Adrenal gland (tissue), 9 donors: ENCODE measurements at regions not wholly inside any gene's neighbourhood (a gene's known extent, or its start where the extent isn't known, plus 50 kb on each side); places are given as distances from the start of the nearest gene placed in this dataset.

Experiments
- DNase-seq, 7 donors: peaks; one replicate each; pipeline ENCODE4 v3.0.0-alpha.2; 2019 to 2020
- H3K27ac ChIP-seq, 5 donors: fragments of 200-600 bp; sonication (generic) in 4 of 5; 1 replicate in 3 of 5; 2 replicates in 2 of 5; pipeline versions ENCODE4 v1.5.1 to v1.8.0; 2016 to 2020; ENCODE audit warnings: mild to moderate bottlenecking in 1 of 5
- H3K27me3 ChIP-seq: fragments of 200-600 bp; 2 replicates; pipeline ENCODE4 v1.8.0; 2021
- H3K36me3 ChIP-seq, 2 donors: fragments of 200-600 bp; replicated peaks in 1 of 2; 1 replicate in 1 of 2; 2 replicates in 1 of 2; pipeline versions ENCODE4 v1.5.1 to v1.8.0; 2018 to 2022
- H3K4me1 ChIP-seq, 2 donors: fragments of 200-600 bp; replicated peaks in 1 of 2; 1 replicate in 1 of 2; 2 replicates in 1 of 2; pipeline versions ENCODE4 v1.5.1 to v1.8.0; 2018 to 2021
- H3K4me3 ChIP-seq, 4 donors: fragments of 200-600 bp; sonication (generic) in 3 of 4; one replicate each; pipeline ENCODE4 v1.5.1; 2016 to 2018
- H3K9me3 ChIP-seq, 3 donors: fragments of 200-600 bp; sonication (generic) in 1 of 3; replicated peaks in 1 of 3; 1 replicate in 2 of 3; 2 replicates in 1 of 3; pipeline versions ENCODE4 v1.5.1 to v1.8.0; 2016 to 2021
- POLR2A ChIP-seq, 2 donors: fragments of 450-650 bp; IDR thresholded peaks; one replicate each; pipeline ENCODE4 v1.6.1; 2017; ENCODE audit warnings: antibody characterized with exemption in 2 of 2, mild to moderate bottlenecking in 2 of 2, moderate library complexity in 1 of 2
- WGBS, 4 donors: extraction: QIAGEN DNeasy Blood & Tissue Kit in 2 of 4; methylation state at CpG; one replicate each; pipeline versions ENCODE4 v1.1.5 to v1.1.7; 2013 to 2017; 5-methylcytosine and 5-hydroxymethylcytosine counted together
- intact Hi-C, 2 donors: fragments of 100-400 bp; cut with DNase I; formaldehyde crosslinking; loops; one replicate each; pipeline versions ENCODE4 v1.14.1 to v1.15.0; 2022 to 2023
- TF ChIP-seq, protein P1 (sequence below), 6 experiments: fragments of 450-650 bp in 4 of 6; fragments of 200-600 bp in 2 of 6; sonication (generic) in 1 of 6; IDR thresholded peaks; 1 replicate in 5 of 6; 2 replicates in 1 of 6; pipeline versions ENCODE4 v1.5.1 to v1.8.0; 2016 to 2021; ENCODE audit warnings: antibody characterized with exemption in 6 of 6, mild to moderate bottlenecking in 2 of 6, moderate library complexity in 1 of 6
- donor health status: healthy with polysubstance abuse.
- donor health status: Bipolar disorder and iron deficiency.
- donor health status: DM: yes; HTN: yes; CAD: no.
- donor health status: DM: no; HTN: no; CAD: no.
- donor health status: DM: no; HTN: no; CAD: no.

- H3K4me3 ChIP-seq, result no peak overlapping the region
- H3K9me3 ChIP-seq, result no peaks in the 10 kb centered on the region
- H3K27ac ChIP-seq, result no peak overlapping the region
- H3K27me3 ChIP-seq, result no peaks in the 10 kb centered on the region
- intact Hi-C loops, result no loop called here
- TF ChIP-seq, protein P1, sequence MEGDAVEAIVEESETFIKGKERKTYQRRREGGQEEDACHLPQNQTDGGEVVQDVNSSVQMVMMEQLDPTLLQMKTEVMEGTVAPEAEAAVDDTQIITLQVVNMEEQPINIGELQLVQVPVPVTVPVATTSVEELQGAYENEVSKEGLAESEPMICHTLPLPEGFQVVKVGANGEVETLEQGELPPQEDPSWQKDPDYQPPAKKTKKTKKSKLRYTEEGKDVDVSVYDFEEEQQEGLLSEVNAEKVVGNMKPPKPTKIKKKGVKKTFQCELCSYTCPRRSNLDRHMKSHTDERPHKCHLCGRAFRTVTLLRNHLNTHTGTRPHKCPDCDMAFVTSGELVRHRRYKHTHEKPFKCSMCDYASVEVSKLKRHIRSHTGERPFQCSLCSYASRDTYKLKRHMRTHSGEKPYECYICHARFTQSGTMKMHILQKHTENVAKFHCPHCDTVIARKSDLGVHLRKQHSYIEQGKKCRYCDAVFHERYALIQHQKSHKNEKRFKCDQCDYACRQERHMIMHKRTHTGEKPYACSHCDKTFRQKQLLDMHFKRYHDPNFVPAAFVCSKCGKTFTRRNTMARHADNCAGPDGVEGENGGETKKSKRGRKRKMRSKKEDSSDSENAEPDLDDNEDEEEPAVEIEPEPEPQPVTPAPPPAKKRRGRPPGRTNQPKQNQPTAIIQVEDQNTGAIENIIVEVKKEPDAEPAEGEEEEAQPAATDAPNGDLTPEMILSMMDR (IDR thresholded peaks at IDR 0.05), result no peak
- TF ChIP-seq POLR2A (IDR thresholded peaks at IDR 0.05), result no peak
- no peaks in the 10 kb centered on the region for H3K4me1 ChIP-seq
- H3K36me3 ChIP-seq, result no peaks in the 10 kb centered on the region
- WGBS, 4 donors, result 83 to 96% (median 86%) methylated on average over 6 of the region's 6 CpGs
- peak in 2 of 7 donors; percentile 12 to 29 for DNase-seq
Observed at GRCh38 chr2:128405981-128406613, 87.4 kb upstream of the HS6ST1 start.

DNA sequence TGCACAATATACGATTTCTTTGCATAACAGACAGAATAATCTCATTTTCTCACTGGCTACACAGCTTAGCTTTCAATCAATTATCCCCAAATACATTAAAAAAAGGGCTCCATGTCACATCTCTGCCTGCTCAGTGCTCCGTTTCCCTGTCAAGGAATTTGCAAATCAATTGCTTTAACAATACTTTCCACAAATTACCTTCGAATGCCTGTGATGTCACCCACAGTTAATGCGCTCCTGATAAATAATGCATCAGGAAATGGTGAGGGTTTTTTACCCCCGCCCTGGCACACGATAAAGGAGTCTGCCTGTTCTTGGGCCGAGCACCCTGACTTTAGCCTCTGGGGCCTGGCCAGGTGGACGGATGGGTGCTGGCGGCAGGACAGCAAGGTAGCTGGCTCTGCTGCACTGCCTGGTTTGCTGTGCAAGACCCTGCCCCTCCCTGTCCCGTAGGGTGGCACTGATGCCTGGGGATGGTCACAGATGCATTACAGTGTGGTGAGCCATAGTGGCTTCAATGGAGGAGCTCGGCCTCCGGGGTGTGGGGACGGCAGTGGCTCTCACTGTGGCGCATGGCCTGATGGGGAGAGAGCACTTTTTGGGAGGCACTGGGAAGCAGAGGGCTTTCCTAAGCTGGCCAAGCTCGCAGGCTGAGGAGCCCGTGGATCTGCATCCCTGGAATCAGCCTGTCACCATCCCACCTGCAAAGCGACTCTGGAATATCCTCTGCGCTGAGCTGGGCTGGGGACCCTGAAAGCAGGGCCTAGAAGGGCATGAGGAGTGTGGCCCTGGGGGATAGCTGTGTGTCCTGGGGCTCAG is 88.3 kb upstream of the HS6ST1 start:
- intact Hi-C loops, result no loop called here
- H3K4me3 ChIP-seq, result no peak overlapping the region
- peak in 2 of 7 donors; percentile 15 to 29 for DNase-seq
- WGBS, 4 donors, result 82 to 90% (median 87%) methylated on average over 14 to 18 of the region's 18 CpGs
- TF ChIP-seq, protein P1 (IDR thresholded peaks at IDR 0.05), result no peak
- TF ChIP-seq POLR2A (IDR thresholded peaks at IDR 0.05), result no peak
- H3K36me3 ChIP-seq, result no peaks in the 10 kb centered on the region
- no peaks in the 10 kb centered on the region for H3K4me1 ChIP-seq
- no peaks in the 10 kb centered on the region for H3K9me3 ChIP-seq
- H3K27ac ChIP-seq, result no peak overlapping the region
- no peaks in the 10 kb centered on the region for H3K27me3 ChIP-seq

DNA sequence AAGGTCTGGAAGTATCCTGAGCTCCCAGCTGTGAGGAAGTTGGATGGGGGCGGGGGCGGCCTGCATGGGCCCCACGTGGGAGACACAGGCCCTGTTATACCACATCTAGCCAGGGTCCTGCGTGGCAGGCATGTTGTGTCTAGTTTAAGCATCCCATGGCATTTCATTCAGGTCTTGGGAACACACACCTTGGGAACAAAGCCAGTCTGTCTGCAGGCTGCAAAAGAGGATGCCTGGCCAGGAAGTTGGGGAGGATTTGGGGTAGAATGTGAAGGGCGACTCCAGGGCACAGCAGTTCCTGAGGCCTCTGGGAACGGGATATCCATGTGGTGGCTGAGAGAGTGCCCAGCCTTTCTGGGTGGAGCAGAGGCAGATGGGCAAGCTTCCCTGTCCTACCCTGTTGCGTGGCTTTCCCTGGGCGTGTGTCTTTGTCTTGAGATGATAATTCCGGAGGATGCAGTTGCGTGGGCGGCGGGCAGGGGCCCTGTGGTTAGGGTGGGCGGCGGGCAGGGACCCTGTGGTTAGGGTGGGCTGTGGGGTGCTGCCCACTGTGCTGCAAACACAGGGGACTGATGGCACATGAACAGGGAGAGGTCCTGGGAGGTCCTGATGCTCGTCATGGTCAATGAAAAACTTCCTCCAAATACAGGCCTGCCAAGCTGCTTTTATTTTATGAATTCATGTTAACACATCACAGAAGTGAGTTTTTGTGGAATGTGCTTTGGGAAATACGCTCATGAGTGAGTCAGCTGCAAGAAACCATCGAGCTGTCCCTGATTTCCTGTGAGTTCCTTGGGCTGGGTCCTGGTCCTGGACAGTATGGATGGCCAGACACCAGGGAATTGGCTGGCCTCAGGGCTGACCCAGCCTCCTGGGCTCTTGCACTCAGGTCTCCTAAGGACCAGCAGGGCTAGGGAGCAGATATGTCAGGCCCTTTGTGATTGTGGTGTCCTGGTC is 90.0 kb upstream of the HS6ST1 start:
- no peak for TF ChIP-seq POLR2A (IDR thresholded peaks at IDR 0.05)
- TF ChIP-seq, protein P1 (IDR thresholded peaks at IDR 0.05), result no peak
- Histone ChIP-seq H3K4me1 (no peaks in the 10 kb centered on the region), H3K27me3 (no peaks in the 10 kb centered on the region), H3K27ac (no peak overlapping the region), H3K4me3 (no peak overlapping the region), H3K9me3 (no peaks in the 10 kb centered on the region), H3K36me3 (no peaks in the 10 kb centered on the region)
- WGBS, 4 donors, result 69 to 80% (median 77%) methylated on average over 16 to 17 of the region's 17 CpGs
- intact Hi-C loops, result no loop called here
- DNase-seq, result peak in 2 of 7 donors; percentile 13 to 39
